GM12878 (cell line): ENCODE measurements at regions not wholly inside any gene's neighbourhood (a gene's known extent, or its start where the extent isn't known, plus 50 kb on each side); places are given as distances from the start of the nearest gene placed in this dataset.

Experiments
- ATAC-seq: fragments of 200-7000 bp; cut with Tn5 transposase; 3 replicates; pipeline ENCODE4 v1.9.1; 2020; ENCODE audit warnings: mild to moderate bottlenecking, moderate library complexity
- BruUV-seq: library from RNA; stranded (reverse); fragments of 400-500 nt; replicated peaks from 2 replicates; lab custom pipeline; 2021; lab: Mats Ljungman, UMichigan
- CTCF ChIA-PET: fragments of 300-600 bp; sonication (Branson Sonifier 250); formaldehyde crosslinking; extraction: SDS; loops from one replicate; lab custom pipeline; 2021; ENCODE audit warnings: inconsistent platforms; lab: Yijun Ruan, JAX
- POLR2A ChIA-PET: fragments of 350-600 bp; formaldehyde crosslinking; extraction: SDS; loops from one replicate; lab custom pipeline; 2021; ENCODE audit warnings: inconsistent platforms; lab: Charles Lee
- RAD21 ChIA-PET: fragments of 300-600 bp; sonication (Branson Sonifier 250); formaldehyde crosslinking; loops from one replicate; lab custom pipeline; 2023; ENCODE audit warnings: antibody characterized with exemption; ENCODE audit not compliant: unreplicated experiment; lab: Charles Lee
- SMC1A ChIA-PET: fragments of 300-600 bp; sonication (Branson Sonifier 250); formaldehyde crosslinking; loops from one replicate; lab custom pipeline; 2023; ENCODE audit not compliant: unreplicated experiment, uncharacterized antibody; lab: Charles Lee
- DNase-seq: peaks from one replicate; pipeline ENCODE4 v3.0.0-alpha.2; 2011; ENCODE audit warnings: low read depth, low spot score
- FAIRE-seq: peaks from 3 replicates; lab custom pipeline; 2011; peaks lifted over from hg19 to GRCh38; lab: Jason Lieb, UNC
- H2AFZ ChIP-seq: 2 replicates; pipeline ENCODE4 v1.6.0; 2011; ENCODE audit warnings: low read depth, low read length, control low read depth; ENCODE audit not compliant: control insufficient read depth
- H3K27ac ChIP-seq: 2 replicates; pipeline ENCODE4 v1.5.1; 2011; ENCODE audit warnings: control low read depth; ENCODE audit not compliant: control insufficient read depth, insufficient read depth
- H3K27me3 ChIP-seq, 2 experiments: replicated peaks in 1 of 2; 2 replicates each; pipeline versions ENCODE4 v1.6.0 to v1.6.1; 2011; ENCODE audit warnings: low read length in 1 of 2; ENCODE audit not compliant: control insufficient read depth in 2 of 2, insufficient read depth in 2 of 2
- H3K36me3 ChIP-seq, 2 experiments: 2 replicates each; pipeline ENCODE4 v1.5.1; 2011; ENCODE audit warnings: low read length in 1 of 2; ENCODE audit not compliant: control insufficient read depth in 2 of 2, insufficient read depth in 2 of 2
- H3K4me1 ChIP-seq: 2 replicates; pipeline ENCODE4 v1.6.1; 2011; ENCODE audit warnings: mild to moderate bottlenecking, low read length, moderate library complexity, mixed read lengths; ENCODE audit not compliant: control insufficient read depth, insufficient read depth
- H3K4me2 ChIP-seq: 2 replicates; pipeline ENCODE4 v1.6.0; 2011; ENCODE audit warnings: control low read depth; ENCODE audit not compliant: control insufficient read depth, insufficient read depth
- H3K4me3 ChIP-seq: fragments of 200-600 bp; sonication (generic); 2 replicates; pipeline ENCODE4 v1.5.1; 2016
- H3K79me2 ChIP-seq: 2 replicates; pipeline ENCODE4 v1.6.0; 2011; ENCODE audit warnings: low read length; ENCODE audit not compliant: control insufficient read depth, insufficient read depth
- H3K9ac ChIP-seq: 2 replicates; pipeline ENCODE4 v1.8.0; 2011; ENCODE audit warnings: low read length, control low read depth, mixed read lengths; ENCODE audit not compliant: control insufficient read depth, insufficient read depth
- H3K9me3 ChIP-seq: replicated peaks from 3 replicates; pipeline ENCODE4 v1.5.1; 2011; ENCODE audit warnings: mild to moderate bottlenecking, low read length; ENCODE audit not compliant: control insufficient read depth, insufficient read depth
- H4K20me1 ChIP-seq: 2 replicates; pipeline ENCODE4 v1.6.0; 2011; ENCODE audit not compliant: control insufficient read depth, insufficient read depth
- BCL11A ChIP-seq: IDR thresholded peaks from 2 replicates; pipeline ENCODE4 v1.6.1; 2011; ENCODE audit warnings: low read depth, low read length
- BRCA1 ChIP-seq: IDR thresholded peaks from 2 replicates; pipeline ENCODE4 v1.6.1; 2011; ENCODE audit warnings: low read depth, low read length, improper control_type of control experiment
- CBX3 ChIP-seq: fragments of 200-600 bp; sonication (generic); IDR thresholded peaks from 2 replicates; pipeline ENCODE4 v1.6.1; 2016; ENCODE audit warnings: low read depth, borderline replicate concordance
- EP300 ChIP-seq, 2 experiments: fragments of 150-350 bp in 1 of 2; IDR thresholded peaks; 2 replicates each; pipeline ENCODE4 v1.6.1; 2011 to 2012; ENCODE audit warnings: low read depth in 2 of 2, low read length in 2 of 2, borderline replicate concordance in 1 of 2, improper control_type of control experiment in 1 of 2, inconsistent platforms in 1 of 2; ENCODE audit not compliant: control insufficient read depth in 1 of 2
- GATAD2B ChIP-seq: fragments of 450-650 bp; conservative IDR thresholded peaks from 2 replicates; pipeline ENCODE4 v1.6.1; 2017; ENCODE audit warnings: low read depth, mild to moderate bottlenecking, moderate library complexity
- IRF4 ChIP-seq: IDR thresholded peaks from 2 replicates; pipeline ENCODE4 v1.6.1; 2011; ENCODE audit warnings: low read depth, low read length
- MTA2 ChIP-seq: fragments of 450-650 bp; IDR thresholded peaks from 2 replicates; pipeline ENCODE4 v1.6.1; 2016; ENCODE audit warnings: low read depth, mild to moderate bottlenecking, moderate library complexity
- NFIC ChIP-seq: IDR thresholded peaks from 2 replicates; pipeline ENCODE4 v1.6.1; 2012; ENCODE audit warnings: low read depth, mild to moderate bottlenecking, inconsistent platforms, low read length, moderate library complexity
- SRF ChIP-seq, 2 experiments: IDR thresholded peaks; 2 replicates each; pipeline ENCODE4 v1.6.1; 2011; ENCODE audit warnings: low read depth in 2 of 2, low read length in 2 of 2, mild to moderate bottlenecking in 1 of 2, moderate library complexity in 1 of 2
- TCF7 ChIP-seq: IDR thresholded peaks from 2 replicates; pipeline ENCODE4 v1.6.1; 2014; ENCODE audit warnings: antibody characterized with exemption, borderline replicate concordance
- WGBS: methylation state at CpG from one replicate; pipeline ENCODE4 v1.1.6; 2016; ENCODE audit warnings: low lambda C conversion rate; ENCODE audit not compliant: insufficient replicate concordance, insufficient coverage; ENCODE audit errors: missing lambda C conversion rate; 5-methylcytosine and 5-hydroxymethylcytosine counted together
- in situ Hi-C: fragments of 300-500 bp; cut with MboI; formaldehyde crosslinking; loops from 9 replicates; pipeline ENCODE4 v1.14.3; 2018; ENCODE audit warnings: mixed read lengths
- intact Hi-C: fragments of 100-400 bp; cut with micrococcal nuclease; formaldehyde crosslinking; loops from one replicate; pipeline ENCODE4 v1.14.2; 2022; ENCODE audit not compliant: unreplicated experiment
- TF ChIP-seq, protein P1 (sequence below): fragments of 450-650 bp; IDR thresholded peaks from 2 replicates; pipeline ENCODE4 v1.6.1; 2017; ENCODE audit warnings: low read depth, mild to moderate bottlenecking, moderate library complexity
- TF ChIP-seq, protein P2 (sequence below): IDR thresholded peaks from 2 replicates; pipeline ENCODE4 v1.6.1; 2012; ENCODE audit warnings: improper control_type of control experiment, low read depth, low read length; ENCODE audit not compliant: insufficient replicate concordance
- TF ChIP-seq, protein P3 (sequence below): IDR thresholded peaks from 2 replicates; pipeline ENCODE4 v1.6.1; 2011; ENCODE audit warnings: mild to moderate bottlenecking, low read depth, low read length, moderate library complexity; ENCODE audit not compliant: insufficient replicate concordance
- TF ChIP-seq, protein P4 (sequence below): IDR thresholded peaks from 2 replicates; pipeline ENCODE4 v1.6.1; 2012; ENCODE audit warnings: low read length, inconsistent platforms
- TF ChIP-seq, protein P5 (sequence below): fragments of 450-650 bp; IDR thresholded peaks from 2 replicates; pipeline ENCODE4 v1.6.1; 2016; ENCODE audit warnings: mild to moderate bottlenecking

DNA sequence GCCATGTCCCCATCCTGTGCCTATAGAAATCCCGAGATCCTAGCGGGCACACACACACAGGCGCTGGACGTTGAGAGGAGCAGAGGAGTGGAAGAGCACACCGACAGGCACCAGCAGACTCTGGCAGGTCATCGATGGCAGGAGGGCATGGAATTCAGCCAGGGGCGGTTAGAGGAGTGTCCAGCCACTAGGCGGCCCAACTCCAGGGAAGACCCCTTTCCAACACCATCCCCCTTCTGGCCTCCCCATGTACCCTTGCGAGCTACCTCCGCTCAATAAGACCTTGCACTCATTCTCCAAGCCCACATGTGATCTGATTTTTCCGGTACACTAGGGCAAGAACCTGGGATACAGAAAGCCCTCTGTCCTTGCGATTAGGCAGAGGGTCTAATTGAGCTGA, 356.0 kb upstream of the DPP6 start:
- Histone ChIP-seq H3K9me3 (no peaks in the 10 kb centered on the region; the same call in 2 of the 3 replicates), H3K4me2 (no peak overlapping the region), H3K4me1 (no peaks in the 10 kb centered on the region), H3K4me3 (no peak overlapping the region), H3K27me3 (no peaks in the 10 kb centered on the region), H3K9ac (no peak overlapping the region), H3K79me2 (no peaks in the 10 kb centered on the region), H3K27ac (no peak overlapping the region), H3K36me3 (no peaks in the 10 kb centered on the region; a peak in 1 of 4 replicates), H2AFZ (no peak overlapping the region), H4K20me1 (no peaks in the 10 kb centered on the region)
- ChIA-PET POLR2A (no interaction called here), CTCF (no interaction called here), SMC1A (no interaction called here), RAD21 (no interaction called here)
- DNase-seq, result no peak
- no peak for ATAC-seq
- in situ Hi-C loops, result no loop called here
- no peak for FAIRE-seq
- intact Hi-C loops, result no loop called here
- 58% methylated on average over 12 of the region's 12 CpGs for WGBS
- BruUV-seq, result no TSS peak
- no peak for TF ChIP-seq EP300 (IDR thresholded peaks at IDR 0.05; ENCODE audit: borderline replicate concordance in 1 of 2, control insufficient read depth in 1 of 2, low read depth in 2 of 2, low read length in 2 of 2)
- TF ChIP-seq, protein P1, sequence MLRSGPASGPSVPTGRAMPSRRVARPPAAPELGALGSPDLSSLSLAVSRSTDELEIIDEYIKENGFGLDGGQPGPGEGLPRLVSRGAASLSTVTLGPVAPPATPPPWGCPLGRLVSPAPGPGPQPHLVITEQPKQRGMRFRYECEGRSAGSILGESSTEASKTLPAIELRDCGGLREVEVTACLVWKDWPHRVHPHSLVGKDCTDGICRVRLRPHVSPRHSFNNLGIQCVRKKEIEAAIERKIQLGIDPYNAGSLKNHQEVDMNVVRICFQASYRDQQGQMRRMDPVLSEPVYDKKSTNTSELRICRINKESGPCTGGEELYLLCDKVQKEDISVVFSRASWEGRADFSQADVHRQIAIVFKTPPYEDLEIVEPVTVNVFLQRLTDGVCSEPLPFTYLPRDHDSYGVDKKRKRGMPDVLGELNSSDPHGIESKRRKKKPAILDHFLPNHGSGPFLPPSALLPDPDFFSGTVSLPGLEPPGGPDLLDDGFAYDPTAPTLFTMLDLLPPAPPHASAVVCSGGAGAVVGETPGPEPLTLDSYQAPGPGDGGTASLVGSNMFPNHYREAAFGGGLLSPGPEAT, result no peak
- TF ChIP-seq SRF (IDR thresholded peaks at IDR 0.05; ENCODE audit: low read depth in 2 of 2, low read length in 2 of 2), result no peak
- TF ChIP-seq, protein P2, sequence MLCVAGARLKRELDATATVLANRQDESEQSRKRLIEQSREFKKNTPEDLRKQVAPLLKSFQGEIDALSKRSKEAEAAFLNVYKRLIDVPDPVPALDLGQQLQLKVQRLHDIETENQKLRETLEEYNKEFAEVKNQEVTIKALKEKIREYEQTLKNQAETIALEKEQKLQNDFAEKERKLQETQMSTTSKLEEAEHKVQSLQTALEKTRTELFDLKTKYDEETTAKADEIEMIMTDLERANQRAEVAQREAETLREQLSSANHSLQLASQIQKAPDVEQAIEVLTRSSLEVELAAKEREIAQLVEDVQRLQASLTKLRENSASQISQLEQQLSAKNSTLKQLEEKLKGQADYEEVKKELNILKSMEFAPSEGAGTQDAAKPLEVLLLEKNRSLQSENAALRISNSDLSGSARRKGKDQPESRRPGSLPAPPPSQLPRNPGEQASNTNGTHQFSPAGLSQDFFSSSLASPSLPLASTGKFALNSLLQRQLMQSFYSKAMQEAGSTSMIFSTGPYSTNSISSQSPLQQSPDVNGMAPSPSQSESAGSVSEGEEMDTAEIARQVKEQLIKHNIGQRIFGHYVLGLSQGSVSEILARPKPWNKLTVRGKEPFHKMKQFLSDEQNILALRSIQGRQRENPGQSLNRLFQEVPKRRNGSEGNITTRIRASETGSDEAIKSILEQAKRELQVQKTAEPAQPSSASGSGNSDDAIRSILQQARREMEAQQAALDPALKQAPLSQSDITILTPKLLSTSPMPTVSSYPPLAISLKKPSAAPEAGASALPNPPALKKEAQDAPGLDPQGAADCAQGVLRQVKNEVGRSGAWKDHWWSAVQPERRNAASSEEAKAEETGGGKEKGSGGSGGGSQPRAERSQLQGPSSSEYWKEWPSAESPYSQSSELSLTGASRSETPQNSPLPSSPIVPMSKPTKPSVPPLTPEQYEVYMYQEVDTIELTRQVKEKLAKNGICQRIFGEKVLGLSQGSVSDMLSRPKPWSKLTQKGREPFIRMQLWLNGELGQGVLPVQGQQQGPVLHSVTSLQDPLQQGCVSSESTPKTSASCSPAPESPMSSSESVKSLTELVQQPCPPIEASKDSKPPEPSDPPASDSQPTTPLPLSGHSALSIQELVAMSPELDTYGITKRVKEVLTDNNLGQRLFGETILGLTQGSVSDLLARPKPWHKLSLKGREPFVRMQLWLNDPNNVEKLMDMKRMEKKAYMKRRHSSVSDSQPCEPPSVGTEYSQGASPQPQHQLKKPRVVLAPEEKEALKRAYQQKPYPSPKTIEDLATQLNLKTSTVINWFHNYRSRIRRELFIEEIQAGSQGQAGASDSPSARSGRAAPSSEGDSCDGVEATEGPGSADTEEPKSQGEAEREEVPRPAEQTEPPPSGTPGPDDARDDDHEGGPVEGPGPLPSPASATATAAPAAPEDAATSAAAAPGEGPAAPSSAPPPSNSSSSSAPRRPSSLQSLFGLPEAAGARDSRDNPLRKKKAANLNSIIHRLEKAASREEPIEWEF, result no peak
- no peak for TF ChIP-seq MTA2
- TF ChIP-seq CBX3, result no peak
- TF ChIP-seq GATAD2B, result no peak
- no peak for TF ChIP-seq BCL11A
- no peak for TF ChIP-seq BRCA1
- TF ChIP-seq NFIC, result no peak
- TF ChIP-seq, protein P3, sequence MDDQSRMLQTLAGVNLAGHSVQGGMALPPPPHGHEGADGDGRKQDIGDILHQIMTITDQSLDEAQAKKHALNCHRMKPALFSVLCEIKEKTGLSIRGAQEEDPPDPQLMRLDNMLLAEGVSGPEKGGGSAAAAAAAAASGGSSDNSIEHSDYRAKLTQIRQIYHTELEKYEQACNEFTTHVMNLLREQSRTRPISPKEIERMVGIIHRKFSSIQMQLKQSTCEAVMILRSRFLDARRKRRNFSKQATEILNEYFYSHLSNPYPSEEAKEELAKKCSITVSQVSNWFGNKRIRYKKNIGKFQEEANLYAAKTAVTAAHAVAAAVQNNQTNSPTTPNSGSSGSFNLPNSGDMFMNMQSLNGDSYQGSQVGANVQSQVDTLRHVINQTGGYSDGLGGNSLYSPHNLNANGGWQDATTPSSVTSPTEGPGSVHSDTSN, result no peak
- TF ChIP-seq, protein P4, sequence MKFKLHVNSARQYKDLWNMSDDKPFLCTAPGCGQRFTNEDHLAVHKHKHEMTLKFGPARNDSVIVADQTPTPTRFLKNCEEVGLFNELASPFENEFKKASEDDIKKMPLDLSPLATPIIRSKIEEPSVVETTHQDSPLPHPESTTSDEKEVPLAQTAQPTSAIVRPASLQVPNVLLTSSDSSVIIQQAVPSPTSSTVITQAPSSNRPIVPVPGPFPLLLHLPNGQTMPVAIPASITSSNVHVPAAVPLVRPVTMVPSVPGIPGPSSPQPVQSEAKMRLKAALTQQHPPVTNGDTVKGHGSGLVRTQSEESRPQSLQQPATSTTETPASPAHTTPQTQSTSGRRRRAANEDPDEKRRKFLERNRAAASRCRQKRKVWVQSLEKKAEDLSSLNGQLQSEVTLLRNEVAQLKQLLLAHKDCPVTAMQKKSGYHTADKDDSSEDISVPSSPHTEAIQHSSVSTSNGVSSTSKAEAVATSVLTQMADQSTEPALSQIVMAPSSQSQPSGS, result no peak
- no peak for TF ChIP-seq IRF4
- TF ChIP-seq, protein P5, sequence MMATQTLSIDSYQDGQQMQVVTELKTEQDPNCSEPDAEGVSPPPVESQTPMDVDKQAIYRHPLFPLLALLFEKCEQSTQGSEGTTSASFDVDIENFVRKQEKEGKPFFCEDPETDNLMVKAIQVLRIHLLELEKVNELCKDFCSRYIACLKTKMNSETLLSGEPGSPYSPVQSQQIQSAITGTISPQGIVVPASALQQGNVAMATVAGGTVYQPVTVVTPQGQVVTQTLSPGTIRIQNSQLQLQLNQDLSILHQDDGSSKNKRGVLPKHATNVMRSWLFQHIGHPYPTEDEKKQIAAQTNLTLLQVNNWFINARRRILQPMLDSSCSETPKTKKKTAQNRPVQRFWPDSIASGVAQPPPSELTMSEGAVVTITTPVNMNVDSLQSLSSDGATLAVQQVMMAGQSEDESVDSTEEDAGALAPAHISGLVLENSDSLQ, result no peak
- TF ChIP-seq TCF7, result no peak
